ENCODE measurements at regions not wholly inside any gene's neighbourhood (a gene's known extent, or its start where the extent isn't known, plus 50 kb on each side); places are given as distances from the start of the nearest gene placed in this dataset.
A peak's percentile ranks its signal among the peaks of the same experiment; 100 is the strongest.
"Not testable (repeated sequence)": the region's sequence is repeated elsewhere in the genome, so short reads cannot be mapped to it uniquely, and the experiment has no call there.

- no peak for DNase-seq
Observed at GRCh38 chr2:194062401-194062800, 1594.6 kb upstream of the SLC39A10 start.

GRCh38 chr2:194060269-194060668 lies 1596.8 kb upstream of the SLC39A10 start:
- DNase-seq, result no peak

GRCh38 chr2:194054313-194054712 lies 1602.7 kb upstream of the SLC39A10 start:
- no peak for DNase-seq

- DNase-seq, result no peak
Observed at GRCh38 chr2:194044321-194044720, 1612.7 kb upstream of the SLC39A10 start.

GRCh38 chr2:194021130-194021529 lies 1635.9 kb upstream of the SLC39A10 start:
- DNase-seq, result not testable (repeated sequence)

GRCh38 chr2:194020155-194020554 lies 1636.9 kb upstream of the SLC39A10 start:
- DNase-seq, result no peak

GRCh38 chr2:194015751-194016150 lies 1641.3 kb upstream of the SLC39A10 start:
- peak in 2 of 3 experiments; percentile 55 to 94 for DNase-seq

- no peak for DNase-seq
Observed at GRCh38 chr2:194014639-194015038, 1642.4 kb upstream of the SLC39A10 start.

GRCh38 chr2:194004590-194005206 lies 1652.3 kb upstream of the SLC39A10 start:
- no peak for DNase-seq

GRCh38 chr2:194003911-194004310 lies 1653.1 kb upstream of the SLC39A10 start:
- no peak for DNase-seq

GRCh38 chr2:194002699-194003368 lies 1654.2 kb upstream of the SLC39A10 start:
- no peak for DNase-seq

GRCh38 chr2:193990868-193991267 lies 1666.2 kb upstream of the SLC39A10 start:
- DNase-seq, result no peak

- DNase-seq, result no peak
Observed at GRCh38 chr2:193989645-193990044, 1667.4 kb upstream of the SLC39A10 start.

GRCh38 chr2:193988784-193989183 lies 1668.2 kb upstream of the SLC39A10 start:
- DNase-seq, result no peak

- DNase-seq, result no peak
Observed at GRCh38 chr2:193985272-193985671, 1671.8 kb upstream of the SLC39A10 start.

- no peak for DNase-seq
Observed at GRCh38 chr2:193980599-193980998, 1676.4 kb upstream of the SLC39A10 start.

GRCh38 chr2:193973781-193974180 lies 1683.2 kb upstream of the SLC39A10 start:
- DNase-seq, result no peak

- DNase-seq, result peak in 2 of 3 experiments; percentile 15 to 55
Observed at GRCh38 chr2:193966590-193966989, 1690.4 kb upstream of the SLC39A10 start.

- DNase-seq, result no peak
Observed at GRCh38 chr2:193965263-193965662, 1691.8 kb upstream of the SLC39A10 start.

GRCh38 chr2:193963472-193964119 lies 1693.4 kb upstream of the SLC39A10 start:
- DNase-seq, result peak; percentile 2 to 44 (median 15)

GRCh38 chr2:193946806-193947205 lies 1710.2 kb upstream of the SLC39A10 start:
- DNase-seq, result no peak

- DNase-seq, result peak in 1 of 3 experiments; percentile 17
Observed at GRCh38 chr2:193943406-193943960, 1713.5 kb upstream of the SLC39A10 start.

- DNase-seq, result no peak
Observed at GRCh38 chr2:193935114-193935513, 1721.9 kb upstream of the SLC39A10 start.

- no peak for DNase-seq
Observed at GRCh38 chr2:193929131-193929530, 1727.9 kb upstream of the SLC39A10 start.

Measured in NCI-H1417 (cell line).